ENCODE measurements at regions not wholly inside any gene's neighbourhood (a gene's known extent, or its start where the extent isn't known, plus 50 kb on each side); places are given as distances from the start of the nearest gene placed in this dataset.
A peak's percentile ranks its signal among the peaks of the same experiment; 100 is the strongest.

DNA sequence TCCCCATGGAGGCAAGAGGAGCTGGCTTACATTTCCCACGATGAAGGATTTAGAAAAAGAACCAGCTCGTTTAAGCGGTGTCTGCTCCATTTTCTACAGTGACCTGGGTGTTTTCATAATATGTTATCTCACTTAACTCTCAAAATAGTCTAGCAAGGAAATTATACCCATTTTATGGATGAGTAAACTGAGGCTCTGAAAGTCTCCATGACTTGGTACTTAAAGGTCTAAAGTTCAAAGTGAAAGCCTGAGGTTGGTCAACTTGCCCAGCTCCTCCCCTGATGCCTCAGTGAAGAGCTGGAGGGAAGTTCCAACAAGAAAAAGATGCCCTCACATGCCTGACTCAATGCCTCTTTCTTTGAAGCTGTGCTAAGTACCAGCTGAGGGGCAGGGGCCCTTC, 232.0 kb downstream of the CBLN1 start:
- intact Hi-C loops (cut with DNase I), result no loop called here
- DNase-seq, result no peak

DNA sequence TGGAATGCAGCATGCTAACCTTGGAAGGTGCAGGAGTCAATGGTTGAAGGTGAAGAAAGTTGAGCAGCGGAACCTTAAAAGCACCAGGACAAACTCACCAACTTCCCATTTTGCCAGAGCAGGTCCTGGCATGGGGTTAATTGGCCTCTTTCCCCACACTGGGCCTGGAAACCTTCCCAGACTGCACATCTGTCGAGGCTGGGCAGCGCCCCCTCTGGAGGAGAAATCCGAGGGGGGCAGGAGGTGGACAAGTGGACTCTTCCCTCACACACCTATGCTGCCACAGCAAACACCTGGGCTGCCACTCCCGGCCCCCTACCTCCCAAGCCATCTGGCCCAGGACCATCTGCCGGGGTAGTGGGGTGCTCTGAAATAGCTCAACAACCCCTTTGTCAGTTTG, 232.4 kb downstream of the CBLN1 start:
- DNase-seq, result peak in 32 of 42 donors; percentile 4 to 79 (median 40)
- intact Hi-C loops (cut with DNase I), result no loop called here

DNA sequence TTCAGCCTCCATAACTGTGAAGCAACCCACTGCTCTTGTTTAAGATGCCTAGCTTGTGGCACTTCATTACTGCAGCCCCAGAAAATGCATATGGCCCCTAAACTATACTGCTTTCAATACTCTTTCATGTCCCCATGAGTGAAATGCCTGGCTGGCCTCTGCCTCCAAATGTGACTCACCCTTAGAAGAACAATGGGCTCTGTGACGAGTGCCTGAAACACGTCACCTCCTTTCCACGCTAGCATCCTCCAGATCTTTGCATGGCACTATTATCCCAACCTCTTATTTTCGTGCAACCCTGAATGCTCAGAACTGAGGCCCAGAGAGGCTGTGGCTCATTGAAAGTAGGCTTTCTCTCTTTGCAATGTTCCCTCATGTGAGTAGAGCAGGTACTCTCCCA, 233.1 kb downstream of the CBLN1 start:
- intact Hi-C loops (cut with DNase I), result no loop called here
- peak in 37 of 42 donors; percentile 10 to 80 (median 56) for DNase-seq

- DNase-seq, result peak in 1 of 42 donors; percentile 24
- intact Hi-C loops (cut with DNase I), result no loop called here
Observed at GRCh38 chr16:49036126-49036525, 245.5 kb downstream of the CBLN1 start.

DNA sequence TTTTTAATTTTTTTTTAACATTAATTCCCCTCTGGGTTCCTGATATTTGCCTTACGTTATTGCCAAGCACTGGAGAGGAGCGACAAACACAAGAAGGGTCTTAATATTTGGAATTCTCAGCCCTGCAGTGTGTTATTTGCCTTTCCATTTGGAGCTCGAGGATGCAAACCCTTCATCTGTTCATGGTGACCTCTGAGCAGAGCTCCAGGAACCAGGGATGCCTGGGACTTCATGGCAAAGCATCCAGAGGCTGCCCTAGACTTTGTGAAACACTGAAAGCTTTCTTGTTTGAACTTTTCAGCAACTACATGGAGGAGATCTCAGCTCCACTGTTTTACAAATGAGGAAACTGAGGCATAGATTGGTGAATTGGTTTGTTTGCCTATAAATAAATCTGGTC, 254.2 kb downstream of the CBLN1 start:
- no peak for DNase-seq
- intact Hi-C loops (cut with DNase I), result no loop called here

DNA sequence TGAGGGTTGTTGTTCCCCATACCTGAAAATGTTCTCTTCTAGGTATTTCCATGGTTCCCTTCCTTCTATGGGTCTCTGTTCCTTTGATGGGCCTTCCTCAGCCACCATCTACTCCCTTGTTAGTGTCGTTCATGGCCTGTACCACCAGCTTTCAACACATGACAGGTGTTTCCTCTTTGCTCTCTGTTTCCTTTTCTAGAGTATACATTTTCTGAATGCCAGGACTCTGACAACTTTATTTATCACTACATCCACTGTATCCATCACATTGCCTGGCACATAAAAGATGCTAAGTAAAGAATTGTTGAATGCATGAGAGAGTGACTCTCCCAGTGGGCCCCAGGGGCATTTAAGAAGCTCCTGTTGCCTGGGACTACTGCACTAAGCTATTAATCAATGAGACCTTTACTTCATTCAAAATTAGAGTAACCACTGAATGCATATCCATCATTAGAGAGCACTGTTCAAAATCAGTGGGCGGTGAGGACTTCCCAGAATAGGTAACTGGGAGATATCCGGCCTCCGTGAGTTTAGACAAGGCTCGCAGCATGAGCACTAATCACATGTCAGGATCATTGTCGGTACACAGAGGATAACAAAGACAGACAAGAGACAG, 255.0 kb downstream of the CBLN1 start:
- intact Hi-C loops (cut with DNase I), result no loop called here
- DNase-seq, result no peak

GRCh38 chr16:49024896-49025295, 256.7 kb downstream of the CBLN1 start:
- intact Hi-C loops (cut with DNase I), result no loop called here
- no peak for DNase-seq

DNA sequence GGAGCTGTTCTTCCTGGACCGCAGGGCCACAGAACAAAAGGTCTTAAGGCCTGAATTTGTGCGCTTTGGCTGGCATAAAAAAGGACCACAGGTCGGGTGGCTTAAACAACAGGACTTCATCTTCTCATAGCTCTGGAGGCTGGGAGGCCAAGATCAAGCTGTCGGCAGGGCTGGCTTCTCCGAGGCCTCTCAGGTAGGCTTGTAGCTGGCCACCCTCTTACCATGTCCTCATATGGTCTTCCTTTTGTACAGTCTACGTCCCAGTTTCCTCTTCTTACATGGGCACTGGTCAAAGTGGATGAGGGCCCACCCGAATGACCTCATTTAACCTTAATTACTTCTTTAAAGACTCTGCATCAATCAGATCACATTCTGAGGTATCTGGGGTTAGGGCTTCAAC, 257.6 kb downstream of the CBLN1 start:
- no peak for DNase-seq
- intact Hi-C loops (cut with DNase I), result no loop called here

DNA sequence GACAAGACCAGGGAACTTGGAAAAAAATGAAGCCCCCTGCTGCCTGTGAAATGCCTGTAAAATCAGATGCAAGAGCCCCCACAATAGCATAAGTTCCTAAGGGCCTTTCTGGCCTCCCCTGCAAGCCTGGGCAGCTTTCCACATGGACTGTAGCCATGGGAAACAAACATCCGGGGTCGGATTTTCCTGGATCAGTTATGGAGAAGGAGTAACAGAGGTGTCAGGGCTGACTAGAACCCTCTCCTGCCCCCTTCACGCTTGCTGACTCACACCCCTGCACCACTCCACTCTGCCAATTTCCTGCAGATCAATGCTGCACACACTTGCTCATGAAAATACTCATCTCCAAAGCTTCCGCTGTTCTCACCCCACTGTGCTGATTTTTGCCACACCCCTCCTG, 258.6 kb downstream of the CBLN1 start:
- DNase-seq, result peak in 16 of 42 donors; percentile 16 to 61 (median 30)
- intact Hi-C loops (cut with DNase I), result no loop called here

DNA sequence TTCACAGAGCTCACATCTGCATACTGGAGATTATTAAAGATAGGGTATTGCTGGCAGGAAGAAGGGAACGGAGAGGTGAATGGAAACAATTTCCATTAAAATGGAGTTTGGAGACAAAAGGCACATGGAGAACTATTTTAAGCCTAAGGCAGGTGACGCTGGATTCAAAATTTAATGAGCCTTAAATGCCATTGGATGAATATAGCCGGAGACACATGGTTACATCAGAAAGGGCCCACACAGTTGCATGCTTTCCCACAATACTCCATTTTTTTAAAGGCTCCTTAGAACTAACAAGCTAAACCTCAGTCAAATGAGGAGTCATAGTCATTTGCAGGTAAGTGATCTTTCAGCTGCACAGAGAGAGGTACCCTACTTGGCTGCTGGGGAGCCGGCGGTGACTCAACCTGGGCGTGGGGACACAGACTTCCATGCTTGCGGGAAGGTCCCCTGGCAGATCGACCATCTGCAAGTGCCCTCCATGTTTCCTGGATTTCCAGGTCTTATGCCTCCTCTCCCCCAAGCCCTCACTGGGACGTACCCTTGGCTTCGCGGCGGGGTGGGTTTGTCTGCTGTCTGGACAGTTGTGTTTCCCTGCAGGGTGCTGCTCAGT, 259.2 kb downstream of the CBLN1 start:
- peak in 13 of 42 donors; percentile 13 to 54 (median 29) for DNase-seq
- intact Hi-C loops (cut with DNase I), result no loop called here

GRCh38 chr16:49021136-49021535, 260.5 kb downstream of the CBLN1 start:
- peak in 12 of 42 donors; percentile 13 to 54 (median 32) for DNase-seq
- intact Hi-C loops (cut with DNase I), result no loop called here

DNA sequence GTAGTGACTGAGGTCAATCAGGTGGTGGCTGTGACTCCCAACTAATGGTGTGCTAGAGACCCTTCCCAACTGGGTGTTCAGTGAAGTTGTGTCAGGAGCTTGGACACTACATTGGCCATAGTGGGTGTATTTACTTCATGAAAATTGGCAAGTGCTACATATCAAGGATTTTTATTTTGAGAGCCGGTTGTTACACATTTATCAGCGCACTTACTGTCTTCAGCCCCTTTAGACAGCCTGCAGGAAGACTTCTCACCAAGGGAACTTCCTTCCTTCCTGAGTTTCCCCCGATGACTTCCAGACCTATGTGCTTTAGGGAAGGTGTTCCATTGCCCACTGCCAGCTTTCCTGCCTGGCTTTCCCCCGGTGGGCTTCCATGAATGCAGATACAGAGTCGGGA, 261.2 kb downstream of the CBLN1 start:
- DNase-seq, result no peak
- intact Hi-C loops (cut with DNase I), result no loop called here

DNA sequence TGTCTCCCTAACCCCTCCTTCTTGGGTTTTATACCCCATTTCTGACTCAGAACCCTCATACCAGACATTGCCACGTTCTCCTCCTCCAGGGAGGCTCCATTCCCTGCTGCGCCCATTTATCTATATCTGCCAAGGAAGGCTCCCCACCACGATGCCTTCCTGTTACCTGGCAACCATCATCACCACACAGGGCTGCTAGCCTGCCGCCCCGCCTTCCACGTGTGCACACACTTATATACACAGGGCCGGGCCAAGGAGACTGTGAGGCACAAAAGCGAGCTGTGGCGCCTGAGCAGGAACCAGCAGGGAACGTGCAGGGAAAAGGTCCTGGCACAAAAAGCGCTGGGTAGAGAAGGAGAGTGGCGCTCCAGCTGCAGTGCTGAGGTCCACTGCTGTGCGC, 261.8 kb downstream of the CBLN1 start:
- peak in 2 of 42 donors; percentile 15 to 44 for DNase-seq
- intact Hi-C loops (cut with DNase I), result no loop called here

- no peak for DNase-seq
- intact Hi-C loops (cut with DNase I), result no loop called here
Observed at GRCh38 chr16:49019081-49019633, 262.5 kb downstream of the CBLN1 start.

GRCh38 chr16:49018259-49018931, 263.2 kb downstream of the CBLN1 start:
- DNase-seq, result peak in 1 of 42 donors; percentile 7
- intact Hi-C loops (cut with DNase I), result no loop called here

GRCh38 chr16:49017501-49017900, 264.1 kb downstream of the CBLN1 start:
- intact Hi-C loops (cut with DNase I), result no loop called here
- no peak for DNase-seq

- intact Hi-C loops (cut with DNase I), result no loop called here
- peak in 1 of 42 donors; percentile 31 for DNase-seq
Observed at GRCh38 chr16:49016461-49016860, 265.2 kb downstream of the CBLN1 start.

- no peak for DNase-seq
Observed at GRCh38 chr16:49015225-49015592, 266.4 kb downstream of the CBLN1 start.

GRCh38 chr16:49014277-49015224, 267.1 kb downstream of the CBLN1 start:
- intact Hi-C loops (cut with DNase I), result no loop called here
- DNase-seq, result no peak

More at GRCh38 chr16:49015225-49015592, 266.4 kb downstream of the CBLN1 start:
- intact Hi-C loops (cut with DNase I), result no loop called here

All from head of caudate nucleus (tissue), 42 donors.